ENCODE measurements at regions not wholly inside any gene's neighbourhood (a gene's known extent, or its start where the extent isn't known, plus 50 kb on each side); places are given as distances from the start of the nearest gene placed in this dataset.
"Not testable (repeated sequence)": the region's sequence is repeated elsewhere in the genome, so short reads cannot be mapped to it uniquely, and the experiment has no call there.

DNA sequence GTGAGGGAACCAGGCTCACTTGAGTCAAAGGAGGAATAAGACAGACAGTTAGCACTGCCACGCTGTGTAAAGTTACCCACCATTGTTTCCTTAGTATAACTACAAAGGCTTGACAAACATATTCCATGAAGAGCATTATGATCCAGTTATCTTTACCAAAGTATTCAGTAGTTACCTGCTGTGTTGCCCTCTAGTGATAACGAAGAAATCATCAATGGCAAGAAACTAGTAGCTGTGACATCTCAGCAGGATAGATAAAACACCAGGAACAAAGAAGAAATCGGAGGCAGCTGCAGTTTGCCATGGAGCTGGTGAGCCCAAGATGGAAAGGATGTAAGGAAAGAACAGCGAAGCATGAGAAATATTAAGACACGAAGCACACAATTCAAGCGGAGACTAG, 215.3 kb upstream of the FSHR start:
- DNase-seq (ENCODE audit: extremely low read depth in 1 of 11, low read depth in 9 of 11, low spot score in 4 of 11), result no peak

DNA sequence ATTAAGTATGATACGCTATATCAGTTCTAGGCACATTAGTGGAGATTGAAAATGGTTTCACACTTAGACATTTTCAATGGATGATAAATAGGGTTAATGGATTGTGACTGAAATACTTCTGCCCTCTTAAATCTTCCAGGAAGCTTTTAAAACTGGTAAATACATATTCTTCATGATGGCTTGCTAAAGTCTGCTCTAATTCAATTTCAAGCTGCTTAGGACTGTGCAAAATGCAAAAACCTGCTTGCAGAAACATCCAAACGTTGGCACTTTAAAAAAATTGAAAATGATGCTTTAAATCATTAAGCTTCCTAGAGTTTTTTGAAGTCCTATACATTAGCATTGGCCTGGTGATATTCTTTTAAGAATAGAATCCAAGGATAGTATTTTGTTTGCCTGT, 214.8 kb upstream of the FSHR start:
- DNase-seq (ENCODE audit: extremely low read depth in 1 of 11, low read depth in 9 of 11, low spot score in 4 of 11), result no peak

DNA sequence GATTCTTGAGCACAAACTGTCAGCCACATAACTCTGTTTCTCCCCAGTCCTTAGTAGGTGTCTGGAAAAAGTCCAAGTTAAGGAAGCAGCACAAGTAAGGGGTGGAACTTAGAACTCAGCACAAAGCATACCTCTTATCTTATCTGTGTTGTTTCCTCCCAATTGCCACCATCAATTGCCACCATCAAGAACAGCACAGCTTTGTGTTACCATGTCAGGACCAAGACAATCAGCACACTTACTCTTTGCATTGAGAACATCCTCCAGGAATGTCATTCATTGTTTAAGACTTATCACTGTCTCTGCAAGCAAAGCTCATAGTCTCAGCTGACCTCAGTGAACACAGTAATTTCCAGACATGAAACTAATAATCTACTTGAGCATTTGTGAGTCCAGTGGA, 212.7 kb upstream of the FSHR start:
- DNase-seq (ENCODE audit: extremely low read depth in 1 of 11, low read depth in 9 of 11, low spot score in 4 of 11), result no peak

DNA sequence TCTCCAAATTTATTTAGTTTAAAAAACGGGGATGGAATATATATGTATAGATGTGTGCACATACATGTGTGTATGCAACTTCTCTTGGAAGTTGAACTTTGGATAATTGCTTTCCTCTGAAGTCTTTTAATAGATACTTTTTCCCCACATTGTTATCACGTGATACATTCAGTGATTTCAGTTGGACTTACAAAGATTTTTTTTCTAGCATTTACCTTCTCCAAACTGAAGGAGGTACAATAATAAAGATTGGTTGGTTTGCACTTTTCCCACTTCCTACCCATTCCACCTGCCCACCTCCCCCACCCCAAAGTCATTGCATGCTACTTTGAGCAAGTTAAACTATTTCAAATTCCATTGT, 206.1 kb upstream of the FSHR start:
- no peak for DNase-seq (ENCODE audit: extremely low read depth in 1 of 11, low read depth in 9 of 11, low spot score in 4 of 11)

DNA sequence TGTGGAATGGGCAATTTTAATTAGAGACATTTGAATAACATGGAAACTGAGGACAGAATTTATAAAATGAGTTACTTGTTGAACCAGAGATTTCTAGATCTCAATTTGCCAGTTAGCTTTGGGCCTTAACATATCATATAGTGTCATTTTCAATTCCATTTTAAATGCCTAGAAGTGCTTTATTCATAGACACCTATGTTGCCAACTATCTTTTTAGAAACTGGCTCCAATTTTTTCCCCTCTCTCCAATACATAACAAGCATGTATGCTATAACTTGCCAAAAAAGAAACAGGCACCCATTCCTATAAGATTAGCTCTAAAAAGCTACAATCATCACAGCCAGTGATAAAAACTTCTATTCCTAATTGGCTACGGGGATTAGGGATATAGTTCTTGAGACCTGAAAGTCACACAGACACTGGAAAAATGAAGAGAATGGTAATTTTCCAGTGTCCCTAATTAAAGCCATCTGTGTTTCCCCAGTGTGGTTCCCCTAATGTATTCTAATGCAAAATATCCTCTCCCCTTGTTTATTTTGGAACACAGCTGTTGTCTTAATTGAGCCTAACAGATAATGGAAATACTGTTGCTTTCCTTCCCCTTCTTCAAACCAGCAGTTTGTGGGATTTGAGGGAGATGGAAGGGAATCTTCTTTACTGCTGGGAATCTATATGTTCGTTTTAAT, 205.5 kb upstream of the FSHR start:
- DNase-seq (ENCODE audit: extremely low read depth in 1 of 11, low read depth in 9 of 11, low spot score in 4 of 11), result no peak

DNA sequence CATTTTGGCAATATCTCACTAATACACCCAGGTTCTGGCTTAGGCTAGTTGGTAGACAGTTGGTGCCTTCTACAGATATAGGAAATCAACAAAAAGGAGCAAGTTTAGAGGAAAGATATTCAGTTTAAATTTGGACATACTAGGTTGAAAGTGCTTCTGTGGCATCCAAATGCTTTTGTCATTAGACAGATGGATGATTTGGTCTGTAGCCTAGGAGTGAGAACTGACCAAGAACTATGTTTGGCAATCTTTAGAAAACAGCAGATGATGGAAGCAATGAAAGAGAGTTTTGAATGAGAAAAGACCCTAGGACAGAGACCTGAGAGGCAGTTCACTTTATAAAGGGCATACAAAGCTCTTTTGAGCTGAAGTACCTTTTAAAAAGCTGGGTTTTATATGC, 201.3 kb upstream of the FSHR start:
- DNase-seq (ENCODE audit: extremely low read depth in 1 of 11, low read depth in 9 of 11, low spot score in 4 of 11), result no peak

DNA sequence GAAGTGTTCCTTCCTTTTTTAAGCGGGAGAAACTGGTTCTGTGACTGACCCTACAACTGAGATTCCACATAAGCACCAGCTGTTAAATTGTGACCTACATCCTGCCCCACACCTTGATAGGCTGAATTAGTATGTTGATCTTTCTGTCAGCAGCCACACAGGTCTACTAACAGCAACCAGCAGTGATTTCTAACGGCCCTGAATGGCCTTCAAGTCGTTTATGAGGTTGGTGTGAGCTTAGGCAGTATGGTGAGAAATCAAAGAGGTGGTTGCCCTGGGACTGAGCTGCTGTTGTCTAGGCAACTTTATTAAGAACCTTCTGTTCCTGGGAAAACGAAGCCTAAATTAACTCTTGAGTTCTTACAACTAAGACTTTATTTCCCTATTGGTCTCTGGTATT, 197.2 kb upstream of the FSHR start:
- no peak for DNase-seq (ENCODE audit: extremely low read depth in 1 of 11, low read depth in 9 of 11, low spot score in 4 of 11)

DNA sequence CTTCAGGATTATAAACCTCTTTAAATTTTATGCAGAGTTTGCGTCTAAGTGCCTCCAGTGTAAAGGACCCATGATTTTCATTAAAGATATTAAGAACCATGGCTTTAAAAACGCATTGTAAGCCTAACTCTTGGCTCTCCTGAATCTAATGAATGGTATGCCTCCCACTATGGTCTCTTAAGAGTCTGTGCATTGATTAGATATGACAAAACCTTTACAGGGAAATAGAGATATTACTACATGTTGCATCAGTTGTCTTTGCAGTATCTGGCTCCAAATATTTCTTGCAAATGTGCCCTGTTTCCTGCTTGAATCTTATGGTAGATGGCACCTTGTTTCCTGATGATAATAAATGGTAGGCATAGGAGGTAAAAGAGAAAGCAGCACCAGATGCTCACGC, 189.3 kb upstream of the FSHR start:
- DNase-seq (ENCODE audit: extremely low read depth in 1 of 11, low read depth in 9 of 11, low spot score in 4 of 11), result no peak

DNA sequence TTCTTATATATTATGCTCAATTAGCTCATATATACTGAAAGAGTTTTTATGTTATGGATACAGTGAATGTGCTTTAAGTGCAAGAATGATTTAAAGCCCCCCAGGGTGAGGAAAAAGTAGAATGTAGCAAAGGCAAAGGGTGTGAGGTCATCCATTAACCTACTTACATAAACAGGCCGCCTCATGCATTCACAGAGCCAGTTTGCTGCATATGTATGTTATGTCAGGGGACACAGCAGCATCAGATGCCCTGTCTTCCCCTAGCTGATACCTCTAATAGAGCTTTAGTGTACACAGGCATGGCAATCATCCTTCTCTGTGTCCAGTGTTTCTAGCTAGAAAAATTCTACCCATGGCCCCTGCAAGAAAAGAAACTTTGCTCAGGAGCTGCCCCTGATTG, 187.8 kb upstream of the FSHR start:
- no peak for DNase-seq (ENCODE audit: extremely low read depth in 1 of 11, low read depth in 9 of 11, low spot score in 4 of 11)

DNA sequence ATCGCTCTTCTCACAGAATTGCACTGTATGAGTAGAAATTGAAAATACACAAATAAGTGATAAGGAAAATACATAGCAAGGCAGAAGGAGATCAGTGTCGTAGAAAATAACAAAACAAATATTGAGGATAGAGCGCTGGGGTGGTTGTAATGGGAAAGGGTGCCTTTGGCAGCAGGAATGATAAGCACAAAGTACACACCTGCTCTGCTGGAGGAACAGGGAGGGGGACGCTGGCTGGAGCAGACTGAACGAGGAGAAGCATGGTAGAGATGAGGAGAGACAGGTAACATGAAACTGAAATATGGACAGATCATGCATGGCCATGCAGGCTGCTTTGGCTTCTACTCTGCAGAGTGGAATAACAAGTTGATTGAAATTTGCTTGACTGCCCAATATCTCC, 181.2 kb upstream of the FSHR start:
- DNase-seq (ENCODE audit: extremely low read depth in 1 of 11, low read depth in 9 of 11, low spot score in 4 of 11), result no peak

DNA sequence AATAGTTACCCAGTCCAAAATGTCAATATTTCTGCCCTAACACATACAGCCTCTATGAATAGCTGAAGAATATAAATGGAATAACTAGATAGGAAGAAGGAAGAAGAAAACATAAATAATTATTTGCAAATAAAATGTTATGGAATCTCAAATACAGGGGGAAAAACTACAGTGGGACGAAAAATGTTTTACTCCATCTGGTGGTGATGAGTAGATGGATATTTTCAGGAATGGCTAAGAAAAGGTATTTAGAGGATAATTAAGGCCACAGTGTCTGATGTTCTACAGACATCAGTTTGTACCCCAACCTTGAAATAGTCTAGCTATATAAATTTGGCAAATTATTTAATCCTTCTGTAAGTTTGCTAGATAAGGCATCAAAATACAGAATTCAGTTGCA, 178.1 kb upstream of the FSHR start:
- no peak for DNase-seq (ENCODE audit: extremely low read depth in 1 of 11, low read depth in 9 of 11, low spot score in 4 of 11)

DNA sequence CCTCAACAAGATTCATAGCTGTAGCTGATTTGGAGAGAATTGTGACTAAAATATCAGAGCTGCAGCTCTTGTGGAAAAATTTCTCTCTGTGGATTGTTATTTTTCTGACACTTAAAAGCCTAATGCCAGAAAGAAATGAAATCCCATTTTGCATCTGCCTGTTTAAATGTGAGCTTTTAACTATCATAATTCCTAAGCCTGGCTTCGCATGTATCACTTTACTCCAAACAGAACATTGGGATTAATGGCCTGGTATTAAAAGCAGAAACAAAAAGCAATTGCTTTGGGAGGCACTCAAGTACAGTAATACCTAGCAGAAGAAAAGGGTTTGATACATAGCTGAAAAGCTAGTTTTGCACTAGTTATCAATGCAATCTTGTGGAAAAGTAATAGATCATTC, 164.2 kb upstream of the FSHR start:
- no peak for DNase-seq (ENCODE audit: extremely low read depth in 1 of 11, low read depth in 9 of 11, low spot score in 4 of 11)

DNA sequence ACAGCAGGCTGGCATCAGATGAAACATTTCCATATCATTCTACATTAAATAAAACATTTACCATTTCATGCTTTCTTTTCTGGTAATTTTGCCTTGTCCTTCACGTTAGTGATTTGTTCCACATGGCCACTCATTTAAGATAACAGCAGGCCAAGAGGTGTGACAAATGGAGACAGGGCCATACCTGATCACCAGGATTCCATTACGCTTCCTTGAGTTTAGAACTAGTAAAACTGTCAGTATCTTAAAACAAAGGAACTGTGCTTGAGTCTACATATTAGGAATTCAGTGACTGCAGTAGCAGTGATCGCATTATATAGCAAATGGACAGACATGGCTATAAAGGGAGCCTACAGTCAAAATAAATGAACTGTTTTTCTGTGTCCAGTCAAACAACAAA, 155.1 kb upstream of the FSHR start:
- peak in 6 of 11 donors; percentile 4 to 35 (median 14) for DNase-seq (ENCODE audit: extremely low read depth in 1 of 11, low read depth in 9 of 11, low spot score in 4 of 11)

DNA sequence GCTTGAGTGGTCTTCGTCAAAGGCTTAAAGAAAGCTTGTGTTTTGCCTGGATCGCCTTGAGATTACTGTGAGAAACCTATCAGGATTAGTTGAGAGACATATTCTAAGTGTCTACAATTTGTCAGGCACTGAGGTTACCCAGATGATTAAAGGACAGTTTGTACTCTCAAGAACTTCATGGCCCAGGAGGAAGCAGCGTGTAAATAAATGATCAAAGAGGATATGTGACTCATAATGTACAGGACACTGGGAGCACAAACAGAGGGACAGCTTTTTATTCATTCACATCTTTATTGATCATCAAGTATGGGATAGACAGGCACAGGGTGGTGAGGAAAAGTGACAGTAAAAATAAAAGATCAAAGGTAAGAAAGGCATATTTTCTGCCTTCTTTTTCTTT, 152.6 kb upstream of the FSHR start:
- DNase-seq (ENCODE audit: extremely low read depth in 1 of 11, low read depth in 9 of 11, low spot score in 4 of 11), result no peak

DNA sequence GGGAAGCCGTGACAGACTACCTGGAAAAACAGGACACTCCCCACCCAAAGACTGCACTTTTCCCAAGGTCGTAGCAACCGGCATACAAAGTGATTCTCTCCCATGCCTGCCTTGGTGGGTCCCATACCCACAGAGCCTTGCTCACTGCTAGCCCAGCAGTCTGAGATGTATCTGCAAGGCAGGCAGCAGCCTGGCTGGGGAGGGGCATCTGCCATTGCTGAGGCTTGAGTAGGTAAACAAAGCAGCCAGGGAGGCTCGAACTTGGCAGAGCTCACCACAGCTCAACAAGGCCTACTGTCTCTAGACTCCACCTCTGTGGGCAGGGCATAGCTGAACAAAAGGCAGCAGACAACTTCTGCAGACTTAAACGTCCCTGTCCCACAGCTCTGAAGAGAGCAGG, 144.4 kb upstream of the FSHR start:
- DNase-seq (ENCODE audit: extremely low read depth in 1 of 11, low read depth in 9 of 11, low spot score in 4 of 11), result not testable (repeated sequence)

DNA sequence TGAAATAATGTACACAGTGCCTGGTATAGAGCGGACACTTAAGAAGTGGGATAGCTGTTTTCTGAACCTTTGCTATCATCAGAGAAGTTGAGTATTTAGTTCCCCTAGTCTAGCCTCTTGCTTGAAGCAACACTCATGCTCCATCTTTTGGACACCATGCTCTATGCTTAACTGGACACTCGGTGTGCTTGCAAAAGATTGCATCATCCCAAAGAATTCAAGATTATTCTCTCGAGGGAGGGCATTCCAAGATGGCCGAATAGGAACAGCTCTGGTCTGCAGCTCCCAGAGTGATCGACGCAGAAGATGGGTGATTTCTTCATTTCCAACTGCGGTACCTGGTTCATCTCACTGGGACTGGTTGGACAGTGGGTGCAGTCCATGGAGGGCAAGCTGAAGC, 143.9 kb upstream of the FSHR start:
- no peak for DNase-seq (ENCODE audit: extremely low read depth in 1 of 11, low read depth in 9 of 11, low spot score in 4 of 11)

DNA sequence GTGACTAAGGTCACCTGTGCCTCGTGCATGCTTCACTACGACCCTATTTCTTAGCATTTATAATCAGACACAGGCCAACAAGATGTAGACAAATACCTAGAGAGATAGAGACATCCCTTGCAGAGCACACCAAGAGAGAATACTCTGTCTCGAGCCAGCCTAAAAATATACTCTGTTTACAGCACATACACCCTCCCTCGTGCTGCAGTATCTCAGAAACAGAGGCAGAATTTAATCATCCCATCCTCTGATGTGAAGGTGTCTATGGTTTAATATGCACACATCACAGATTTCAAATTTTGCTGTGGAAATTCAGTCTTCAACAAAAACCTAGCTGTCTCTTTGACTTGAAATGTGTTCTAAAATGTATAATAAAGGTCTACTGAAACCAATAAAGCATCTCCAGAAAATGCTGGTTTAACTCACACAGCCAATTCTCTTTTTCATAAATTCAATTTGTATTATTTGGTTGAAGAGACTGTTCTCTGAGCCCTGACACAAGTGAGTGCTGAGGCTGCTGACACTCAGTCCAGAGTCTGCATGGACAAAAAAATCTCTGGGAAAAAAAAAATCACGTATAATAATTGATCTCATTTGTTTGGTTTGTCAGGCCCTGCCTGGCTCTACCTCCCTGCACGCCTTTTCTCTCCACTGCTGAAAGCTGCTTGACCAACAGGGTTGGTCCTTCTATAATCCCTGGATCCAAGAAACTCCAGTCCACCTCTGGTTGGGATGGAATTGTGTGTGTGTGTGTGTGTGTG, 142.0 kb upstream of the FSHR start:
- DNase-seq (ENCODE audit: extremely low read depth in 1 of 11, low read depth in 9 of 11, low spot score in 4 of 11), result no peak

DNA sequence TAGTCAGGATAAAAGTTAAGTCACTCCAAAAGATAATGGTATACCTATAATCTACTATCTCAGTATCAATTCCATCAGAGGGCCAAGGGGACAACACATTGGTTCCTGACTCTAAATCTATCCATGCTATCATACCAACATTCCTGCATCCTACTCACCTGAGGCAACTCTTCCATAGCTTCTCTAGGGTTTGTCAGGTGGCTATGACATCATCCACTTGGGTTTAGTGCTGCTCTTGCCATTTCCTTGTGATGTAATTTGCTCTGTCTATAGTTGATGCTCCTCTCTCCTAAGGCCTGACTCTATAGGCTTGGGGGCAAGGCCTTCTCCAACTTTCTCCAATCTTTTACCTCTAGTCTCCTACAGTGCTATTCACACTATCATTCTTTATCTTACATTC, 139.9 kb upstream of the FSHR start:
- DNase-seq (ENCODE audit: extremely low read depth in 1 of 11, low read depth in 9 of 11, low spot score in 4 of 11), result no peak

DNA sequence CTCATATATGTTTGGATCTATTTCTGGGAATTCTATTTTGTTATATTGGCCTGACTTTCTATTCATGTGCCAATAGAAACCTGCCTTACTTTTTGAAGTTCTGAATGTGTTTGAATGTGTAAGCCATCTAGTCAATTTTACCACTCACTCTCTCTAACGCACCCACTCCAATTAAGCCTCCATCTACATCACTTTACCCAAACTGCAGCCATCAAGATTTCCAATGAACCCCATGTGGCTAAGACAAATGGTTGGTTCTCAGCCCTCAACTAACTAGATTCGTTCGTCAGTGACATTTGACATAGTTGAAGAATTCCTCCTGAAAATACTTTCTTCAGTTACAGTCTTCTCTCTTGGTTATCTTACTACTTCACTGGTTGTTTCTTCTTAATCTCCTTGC, 137.3 kb upstream of the FSHR start:
- no peak for DNase-seq (ENCODE audit: extremely low read depth in 1 of 11, low read depth in 9 of 11, low spot score in 4 of 11)

DNA sequence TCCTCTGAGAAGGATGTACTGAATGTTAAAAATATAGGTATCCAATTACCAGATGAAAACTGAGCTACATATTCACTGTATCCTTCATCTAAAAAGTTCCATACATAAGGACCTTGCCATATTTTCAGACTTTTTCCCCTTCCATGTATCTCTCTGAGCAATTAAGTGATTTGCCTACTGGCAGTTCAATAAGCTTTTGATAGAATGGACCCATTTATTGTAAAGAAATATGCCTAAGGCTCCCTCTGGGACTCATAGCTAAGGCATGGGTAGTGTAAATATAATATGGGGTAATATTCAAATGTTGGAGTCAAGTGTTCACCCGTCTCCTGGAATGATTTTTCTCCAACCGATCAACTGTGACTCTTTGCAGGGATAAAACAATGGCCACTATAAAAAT, 135.4 kb upstream of the FSHR start:
- no peak for DNase-seq (ENCODE audit: extremely low read depth in 1 of 11, low read depth in 9 of 11, low spot score in 4 of 11)

All from renal cortex interstitium (tissue), 11 donors.